OCI-LY3 (cell line): ENCODE measurements at regions not wholly inside any gene's neighbourhood (a gene's known extent, or its start where the extent isn't known, plus 50 kb on each side); places are given as distances from the start of the nearest gene placed in this dataset.

ENCODE experiments used
- H2AFZ ChIP-seq: fragments of 200-600, 300-600 bp; shearing (Covaris generic); 2 replicates; pipeline ENCODE4 v1.6.0; 2014; ENCODE audit warnings: antibody characterized with exemption, low read depth, low read length
- H3K27ac ChIP-seq: fragments of 200-600, 300-600 bp; sonication (generic); 2 replicates; pipeline ENCODE4 v1.5.1; 2014; ENCODE audit warnings: mild to moderate bottlenecking, low read length, moderate library complexity, mixed read lengths
- H3K27me3 ChIP-seq: fragments of 200-600, 300-600 bp; sonication (generic); 2 replicates; pipeline ENCODE4 v1.6.1; 2014; ENCODE audit warnings: low read depth, low read length, mixed read lengths
- H3K36me3 ChIP-seq: fragments of 200-600, 300-600 bp; sonication (generic); replicated peaks from 2 replicates; pipeline ENCODE3; 2014; ENCODE audit warnings: low read depth, low read length, mixed read lengths
- H3K4me1 ChIP-seq: fragments of 300-600, 200-600 bp; sonication (generic); 2 replicates; pipeline ENCODE4 v1.6.1; 2014; ENCODE audit warnings: low read length, mixed read lengths
- H3K4me2 ChIP-seq: fragments of 200-600, 300-600 bp; sonication (generic); 2 replicates; pipeline ENCODE4 v1.6.1; 2014; ENCODE audit warnings: low read length, mixed read lengths
- H3K4me3 ChIP-seq: fragments of 300-600, 200-600 bp; sonication (generic); 2 replicates; pipeline ENCODE4 v1.5.1; 2014; ENCODE audit warnings: antibody characterized with exemption, mild to moderate bottlenecking, low read length, moderate library complexity
- H3K79me2 ChIP-seq: fragments of 300-600, 200-600 bp; shearing (Covaris generic); 2 replicates; pipeline ENCODE4 v1.6.1; 2014; ENCODE audit warnings: mild to moderate bottlenecking, low read length, mixed read lengths
- H3K9ac ChIP-seq: fragments of 300-600, 200-600 bp; shearing (Covaris generic); 2 replicates; pipeline ENCODE4 v1.6.0; 2014; ENCODE audit warnings: mild to moderate bottlenecking, low read length, moderate library complexity
- H3K9me3 ChIP-seq: fragments of 200-600, 300-600 bp; shearing (Covaris generic); 2 replicates; pipeline ENCODE4 v1.6.1; 2014; ENCODE audit warnings: low read length, mixed read lengths; ENCODE audit not compliant: insufficient read depth
- H4K20me1 ChIP-seq: fragments of 200-600, 300-600 bp; sonication (generic); 2 replicates; pipeline ENCODE4 v1.6.1; 2016; ENCODE audit warnings: low read length, mixed read lengths; ENCODE audit not compliant: insufficient read depth
- CTCF ChIP-seq: fragments of 200-600, 300-600 bp; sonication (generic); IDR thresholded peaks from 2 replicates; pipeline ENCODE4 v1.5.1; 2014; ENCODE audit warnings: antibody characterized with exemption, low read length, low read depth
- EZH2phosphoT487 ChIP-seq: fragments of 200-600 bp; shearing (Covaris generic); IDR thresholded peaks from 2 replicates; pipeline ENCODE4 v1.6.1; 2018; ENCODE audit warnings: antibody characterized with exemption, mixed run types, low read depth

- Histone ChIP-seq H2AFZ (no peak overlapping the region), H3K79me2 (no peaks in the 10 kb centered on the region), H3K9ac (no peak overlapping the region), H3K4me2 (no peak overlapping the region), H3K9me3 (no peaks in the 10 kb centered on the region), H3K27me3 (no peaks in the 10 kb centered on the region), H3K4me3 (no peak overlapping the region), H3K27ac (no peak overlapping the region), H4K20me1 (no peaks in the 10 kb centered on the region), H3K36me3 (no peaks in the 10 kb centered on the region), H3K4me1 (no peaks in the 10 kb centered on the region)
- TF ChIP-seq CTCF (no peak), EZH2phosphoT487 (no peak)
These were observed 408.2 kb downstream of the PRR16 start for GRCh38 chr5:120872297-120872696.

- Histone ChIP-seq H2AFZ (no peak overlapping the region), H3K27ac (no peak overlapping the region), H3K36me3 (no peaks in the 10 kb centered on the region), H3K4me2 (no peak overlapping the region), H3K9ac (no peak overlapping the region), H3K27me3 (no peaks in the 10 kb centered on the region), H3K79me2 (no peaks in the 10 kb centered on the region), H3K9me3 (no peaks in the 10 kb centered on the region), H4K20me1 (no peaks in the 10 kb centered on the region), H3K4me3 (no peak overlapping the region), H3K4me1 (no peaks in the 10 kb centered on the region)
- no peak for TF ChIP-seq EZH2phosphoT487
- TF ChIP-seq CTCF: no peak
These were observed 409.0 kb downstream of the PRR16 start for GRCh38 chr5:120873083-120873482.

GRCh38 chr5:120874081-120874862, 410.2 kb downstream of the PRR16 start:
- Histone ChIP-seq H3K4me2 (no peak overlapping the region), H4K20me1 (no peaks in the 10 kb centered on the region), H3K79me2 (no peaks in the 10 kb centered on the region), H2AFZ (no peak overlapping the region), H3K27me3 (no peaks in the 10 kb centered on the region), H3K4me1 (no peaks in the 10 kb centered on the region), H3K27ac (no peak overlapping the region), H3K9me3 (no peaks in the 10 kb centered on the region), H3K36me3 (no peaks in the 10 kb centered on the region), H3K4me3 (no peak overlapping the region), H3K9ac (no peak overlapping the region)
- TF ChIP-seq EZH2phosphoT487 (no peak), CTCF (no peak)

- Histone ChIP-seq H2AFZ (no peak overlapping the region), H3K4me2 (no peak overlapping the region)
- TF ChIP-seq CTCF (no peak), EZH2phosphoT487 (no peak)
These were observed 418.1 kb downstream of the PRR16 start for GRCh38 chr5:120882038-120882775.

More at GRCh38 chr5:120882038-120882775, 418.1 kb downstream of the PRR16 start:
- Histone ChIP-seq H4K20me1 (no peaks in the 10 kb centered on the region), H3K79me2 (no peaks in the 10 kb centered on the region), H3K36me3 (no peaks in the 10 kb centered on the region), H3K27me3 (no peaks in the 10 kb centered on the region), H3K4me1 (no peaks in the 10 kb centered on the region), H3K9me3 (no peaks in the 10 kb centered on the region), H3K27ac (no peak overlapping the region), H3K9ac (no peak overlapping the region), H3K4me3 (no peak overlapping the region)
